MCF 10A (cell line): ENCODE measurements at regions not wholly inside any gene's neighbourhood (a gene's known extent, or its start where the extent isn't known, plus 50 kb on each side); places are given as distances from the start of the nearest gene placed in this dataset.

Experiments
- BruUV-seq: library from RNA; stranded (reverse); fragments of 400-500 nt; replicated peaks from 2 replicates; lab custom pipeline; 2021; lab: Mats Ljungman, UMichigan
- CTCF ChIA-PET: fragments of 300-600 bp; sonication (Branson Sonifier 250); formaldehyde crosslinking; extraction: SDS; loops from one replicate; lab custom pipeline; 2021; ENCODE audit warnings: antibody characterized with exemption, inconsistent platforms; lab: Yijun Ruan, JAX
- POLR2A ChIA-PET: fragments of 300-600, 350-650 bp; sonication (Branson Sonifier 250); formaldehyde crosslinking; extraction: SDS; loops from one replicate; lab custom pipeline; 2020; ENCODE audit warnings: antibody characterized with exemption, inconsistent platforms; lab: Yijun Ruan, JAX
- DNase-seq: peaks from one replicate; pipeline ENCODE4 v3.0.0-alpha.2; 2018; ENCODE audit not compliant: unreplicated experiment
- H3K27ac Mint-ChIP-seq: one replicate; pipeline ENCODE4 v1.8.0; 2022; ENCODE audit warnings: mild to moderate bottlenecking, low read depth, mixed read lengths; ENCODE audit not compliant: unreplicated experiment
- H3K27me3 Mint-ChIP-seq: one replicate; pipeline ENCODE4 v1.8.0; 2022; ENCODE audit warnings: mixed read lengths; ENCODE audit not compliant: insufficient read depth, unreplicated experiment
- H3K36me3 Mint-ChIP-seq: one replicate; pipeline ENCODE4 v1.8.0; 2022; ENCODE audit warnings: mild to moderate bottlenecking, moderate library complexity, mixed read lengths; ENCODE audit not compliant: insufficient read depth, unreplicated experiment
- H3K4me1 Mint-ChIP-seq: one replicate; pipeline ENCODE4 v1.8.0; 2022; ENCODE audit warnings: mixed read lengths; ENCODE audit not compliant: insufficient read depth, unreplicated experiment
- H3K4me3 Mint-ChIP-seq: one replicate; pipeline ENCODE4 v1.8.0; 2022; ENCODE audit warnings: mild to moderate bottlenecking, moderate library complexity, mixed read lengths; ENCODE audit not compliant: unreplicated experiment
- H3K9me3 Mint-ChIP-seq: one replicate; pipeline ENCODE4 v1.8.0; 2022; ENCODE audit warnings: mixed read lengths; ENCODE audit not compliant: unreplicated experiment
- CTCF ChIP-seq: fragments of 200-600 bp; IDR thresholded peaks from one replicate; pipeline ENCODE4 v1.8.0; 2022; ENCODE audit warnings: antibody characterized with exemption, mild to moderate bottlenecking; ENCODE audit not compliant: unreplicated experiment
- intact Hi-C: fragments of 100-400 bp; cut with micrococcal nuclease; formaldehyde crosslinking; loops from 2 replicates; pipeline ENCODE4 v1.14.1; 2022

- no peak for DNase-seq
- no peak for TF ChIP-seq CTCF
- Mint-ChIP-seq H3K27me3 (no peaks in the 10 kb centered on the region), H3K9me3 (peaks cover 10% of the 10 kb centered on the region), H3K36me3 (no peaks in the 10 kb centered on the region), H3K27ac (no peak overlapping the region), H3K4me3 (no peak overlapping the region), H3K4me1 (no peaks in the 10 kb centered on the region)
- POLR2A ChIA-PET = interaction anchor here (1.2 kb wide), 1 partner anchor 12 kb away, joined by 3 read pairs; no protein-coding TSS in a partner anchor
- CTCF ChIA-PET = no interaction called here
- no TSS peak for BruUV-seq
- intact Hi-C loops = no loop called here
Measured at GRCh38 chr2:128457006-128457604, 138.4 kb upstream of the HS6ST1 start.

GRCh38 chr2:128457716-128458115 is 139.0 kb upstream of the HS6ST1 start:
- H3K9me3 Mint-ChIP-seq = peaks cover 4% of the 10 kb centered on the region
- no peak for TF ChIP-seq CTCF
- no peak for DNase-seq
- H3K4me1 Mint-ChIP-seq = no peaks in the 10 kb centered on the region
- no peaks in the 10 kb centered on the region for H3K36me3 Mint-ChIP-seq
- ChIA-PET POLR2A (interaction anchor here (0.6 kb wide), 1 partner anchor 1282 kb away, joined by 4 read pairs; no protein-coding TSS in a partner anchor), CTCF (no interaction called here)
- no peak overlapping the region for H3K4me3 Mint-ChIP-seq
- no peak overlapping the region for H3K27ac Mint-ChIP-seq
- BruUV-seq = no TSS peak
- no peaks in the 10 kb centered on the region for H3K27me3 Mint-ChIP-seq
- intact Hi-C loops = no loop called here

- no peaks in the 10 kb centered on the region for H3K27me3 Mint-ChIP-seq
- H3K4me1 Mint-ChIP-seq = no peaks in the 10 kb centered on the region
- no peaks in the 10 kb centered on the region for H3K36me3 Mint-ChIP-seq
- no TSS peak for BruUV-seq
- ChIA-PET CTCF (no interaction called here), POLR2A (interaction anchor here (1.1 kb wide), 1 partner anchor 9 kb away, joined by 4 read pairs; no protein-coding TSS in a partner anchor)
- no peaks in the 10 kb centered on the region for H3K9me3 Mint-ChIP-seq
- H3K27ac Mint-ChIP-seq = no peak overlapping the region
- intact Hi-C loops = no loop called here
- no peak for DNase-seq
- no peak overlapping the region for H3K4me3 Mint-ChIP-seq
- TF ChIP-seq CTCF = no peak
Measured at GRCh38 chr2:128458505-128458904, 139.8 kb upstream of the HS6ST1 start.

GRCh38 chr2:128464456-128464855 is 145.8 kb upstream of the HS6ST1 start:
- no TSS peak for BruUV-seq
- no peak for TF ChIP-seq CTCF
- Mint-ChIP-seq H3K4me3 (no peak overlapping the region), H3K27ac (no peak overlapping the region), H3K36me3 (no peaks in the 10 kb centered on the region), H3K9me3 (peaks cover 14% of the 10 kb centered on the region), H3K27me3 (no peaks in the 10 kb centered on the region), H3K4me1 (no peaks in the 10 kb centered on the region)
- POLR2A ChIA-PET = no interaction called here
- no peak for DNase-seq
- intact Hi-C loops = no loop called here
- CTCF ChIA-PET = no interaction called here
